Common myeloid progenitor, CD34-positive (primary cell): ENCODE measurements at regions not wholly inside any gene's neighbourhood (a gene's known extent, or its start where the extent isn't known, plus 50 kb on each side); places are given as distances from the start of the nearest gene placed in this dataset.
"Not testable (repeated sequence)": the region's sequence is repeated elsewhere in the genome, so short reads cannot be mapped to it uniquely, and the experiment has no call there.

ENCODE experiments used
- CTCF ChIA-PET: fragments of 350-600 bp; sonication (Branson Sonifier 250); formaldehyde crosslinking; loops from one replicate; lab custom pipeline; 2021; ENCODE audit warnings: antibody characterized with exemption; lab: Charles Lee
- POLR2A ChIA-PET: fragments of 350-600 bp; sonication (Branson Sonifier 250); formaldehyde crosslinking; loops from one replicate; lab custom pipeline; 2021; ENCODE audit warnings: antibody characterized with exemption; lab: Charles Lee
- DNase-seq, 3 donors: peaks; one replicate each; pipeline versions ENCODE4 v3.0.0 to v3.0.0-alpha.2; 2013
- H3K27ac ChIP-seq, 2 experiments: 1 replicate in 1 of 2; 2 replicates in 1 of 2; pipeline ENCODE4 v1.7.0; 2013; ENCODE audit warnings: inconsistent platforms in 2 of 2, low read length in 2 of 2, mild to moderate bottlenecking in 2 of 2, low read depth in 1 of 2, moderate library complexity in 1 of 2; ENCODE audit not compliant: severe bottlenecking in 2 of 2, insufficient read depth in 1 of 2, poor library complexity in 1 of 2
- H3K27me3 ChIP-seq, 5 experiments: replicated peaks in 2 of 5; 1 replicate in 3 of 5; 2 replicates in 2 of 5; pipeline versions ENCODE4 v1.6.1 to v1.7.0; 2013; ENCODE audit warnings: low read length in 4 of 5, mild to moderate bottlenecking in 2 of 5, moderate library complexity in 2 of 5, inconsistent platforms in 1 of 5; ENCODE audit not compliant: insufficient read depth in 5 of 5, control insufficient read depth in 4 of 5
- H3K36me3 ChIP-seq, 4 experiments: 1 replicate in 2 of 4; 2 replicates in 2 of 4; pipeline versions ENCODE4 v1.6.1 to v1.7.0; 2013; ENCODE audit warnings: low read length in 3 of 4, control low read depth in 1 of 4, mild to moderate bottlenecking in 1 of 4; ENCODE audit not compliant: control insufficient read depth in 4 of 4, insufficient read depth in 4 of 4
- H3K4me1 ChIP-seq, 4 experiments: 1 replicate in 3 of 4; 2 replicates in 1 of 4; pipeline versions ENCODE4 v1.6.1 to v1.7.1; 2013; ENCODE audit warnings: low read length in 3 of 4, mild to moderate bottlenecking in 3 of 4, control low read depth in 1 of 4, inconsistent platforms in 1 of 4, moderate library complexity in 1 of 4; ENCODE audit not compliant: control insufficient read depth in 4 of 4, insufficient read depth in 4 of 4; ENCODE audit errors: control extremely low read depth in 1 of 4
- H3K4me3 ChIP-seq, 7 experiments: 1 replicate in 4 of 7; 2 replicates in 3 of 7; pipeline versions ENCODE4 v1.5.1 to v1.7.0; 2013; ENCODE audit warnings: mild to moderate bottlenecking in 7 of 7, low read length in 6 of 7, moderate library complexity in 6 of 7, inconsistent platforms in 2 of 7, low read depth in 2 of 7, control low read depth in 1 of 7; ENCODE audit not compliant: insufficient read depth in 4 of 7, control insufficient read depth in 1 of 7; ENCODE audit errors: extremely low read depth in 1 of 7
- H3K9me3 ChIP-seq, 5 experiments: 1 replicate in 4 of 5; 2 replicates in 1 of 5; pipeline versions ENCODE4 v1.6.1 to v1.7.1; 2013; ENCODE audit warnings: low read length in 4 of 5, mild to moderate bottlenecking in 2 of 5, inconsistent platforms in 1 of 5, low read depth in 1 of 5, moderate library complexity in 1 of 5; ENCODE audit not compliant: control insufficient read depth in 4 of 5, insufficient read depth in 2 of 5; ENCODE audit errors: control extremely low read depth in 1 of 5
- WGBS: methylation state at CpG from one replicate; pipeline ENCODE4 v1.1.5; 2013; ENCODE audit not compliant: insufficient coverage; 5-methylcytosine and 5-hydroxymethylcytosine counted together

GRCh38 chr14:105700622-105701288 lies 174.4 kb downstream of the TMEM121 start:
- Histone ChIP-seq H3K9me3 (no peaks in the 10 kb centered on the region), H3K36me3 (no peaks in the 10 kb centered on the region), H3K27ac (no peak overlapping the region), H3K4me3 (no peak overlapping the region), H3K27me3 (no peaks in the 10 kb centered on the region), H3K4me1 (peaks cover 0 to 9% (median 2%) of the 10 kb centered on the region in 4 experiments)
- no peak for DNase-seq
- POLR2A ChIA-PET: no interaction called here
- CTCF ChIA-PET: no interaction called here
- 91% methylated on average over 3 of the region's 7 CpGs for WGBS

DNA sequence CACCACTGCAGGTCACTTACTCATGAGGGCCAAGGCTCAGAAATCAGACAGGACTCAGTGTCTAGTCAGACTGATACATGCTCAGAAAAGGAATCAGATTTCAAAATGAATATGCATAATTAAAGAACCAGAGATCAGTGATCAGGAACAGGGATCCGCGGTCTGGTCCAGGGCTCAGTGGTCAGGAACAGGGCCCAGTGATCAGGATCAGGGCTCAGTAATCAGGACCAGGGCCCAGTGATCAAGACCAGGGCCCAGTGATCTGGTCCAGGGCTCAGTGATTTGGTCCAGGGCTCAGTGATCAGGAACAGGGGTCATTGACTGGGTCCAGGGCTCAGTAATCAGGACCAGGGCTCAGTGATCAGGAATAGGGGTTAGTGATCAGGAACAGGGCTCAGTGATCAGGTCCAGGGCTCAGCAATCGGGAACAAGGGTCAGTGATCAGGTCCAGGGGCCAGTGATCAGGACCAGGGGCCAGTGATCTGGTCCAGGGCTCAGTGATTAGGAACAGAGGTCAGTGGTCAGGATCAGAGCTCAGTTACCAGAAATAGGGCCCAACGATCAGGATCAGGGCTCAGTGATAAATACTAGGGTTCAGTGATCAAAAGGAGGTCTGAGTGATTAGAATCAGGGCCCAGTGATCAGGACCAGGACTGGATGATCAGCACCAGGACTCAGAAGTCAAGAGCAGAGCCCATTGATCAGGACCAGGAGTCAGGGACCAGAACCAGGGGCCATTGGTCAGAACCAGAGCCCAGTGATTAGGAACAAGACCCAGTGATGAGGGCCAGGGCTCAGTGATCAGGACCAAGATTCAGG lies 175.3 kb downstream of the TMEM121 start:
- no peak for DNase-seq
- Histone ChIP-seq H3K4me3 (no peak overlapping the region), H3K36me3 (no peaks in the 10 kb centered on the region), H3K4me1 (peaks cover 0 to 9% (median 6%) of the 10 kb centered on the region in 4 experiments), H3K27me3 (no peaks in the 10 kb centered on the region), H3K9me3 (no peaks in the 10 kb centered on the region), H3K27ac (no peak overlapping the region)
- 94% methylated on average over 2 of the region's 4 CpGs for WGBS
- POLR2A ChIA-PET: no interaction called here
- CTCF ChIA-PET: no interaction called here

DNA sequence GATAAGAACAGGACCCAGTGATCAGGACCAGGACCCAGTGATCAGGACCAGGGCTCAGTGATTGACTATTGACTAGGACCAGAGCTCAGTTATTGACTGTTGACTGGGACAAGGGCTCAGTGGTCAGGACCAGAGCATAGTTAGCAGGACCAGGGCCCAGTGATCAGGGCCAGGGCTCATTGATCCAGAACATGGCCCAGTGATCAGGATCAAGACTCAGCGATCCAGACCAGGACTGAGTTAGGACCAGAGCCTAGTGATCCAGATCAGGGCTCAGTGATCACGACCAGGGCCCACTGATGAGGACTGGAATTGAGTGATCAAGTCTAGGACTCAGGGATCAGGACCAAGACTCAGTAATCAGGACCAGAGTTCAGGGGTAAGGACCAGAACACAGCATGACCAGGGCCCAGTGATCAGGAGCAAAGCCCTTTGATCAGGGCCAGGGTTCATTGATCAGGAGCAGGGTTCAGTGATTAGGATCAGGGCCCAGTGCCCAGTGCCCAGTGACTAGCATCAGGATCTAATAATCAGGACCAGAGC lies 176.0 kb downstream of the TMEM121 start:
- POLR2A ChIA-PET: interaction anchor here (0.6 kb wide), 1 partner anchor 61 kb away, joined by 8 read pairs; no protein-coding TSS in a partner anchor
- no peak for DNase-seq
- CTCF ChIA-PET: no interaction called here
- no peaks in the 10 kb centered on the region for H3K36me3 ChIP-seq
- WGBS: 100% methylated on average over 2 of the region's 2 CpGs
- no peaks in the 10 kb centered on the region for H3K27me3 ChIP-seq
- H3K9me3 ChIP-seq: no peaks in the 10 kb centered on the region
- H3K4me1 ChIP-seq: peaks cover 0 to 9% (median 6%) of the 10 kb centered on the region in 4 experiments
- no peak overlapping the region for H3K4me3 ChIP-seq
- no peak overlapping the region for H3K27ac ChIP-seq

- H3K36me3 ChIP-seq, H3K27ac ChIP-seq, H3K9me3 ChIP-seq, POLR2A ChIA-PET, H3K4me3 ChIP-seq, CTCF ChIA-PET, H3K27me3 ChIP-seq, H3K4me1 ChIP-seq, DNase-seq: not testable (repeated sequence)
- 90% methylated on average over 6 of the region's 8 CpGs for WGBS
Measured at GRCh38 chr14:105703044-105703665, 176.8 kb downstream of the TMEM121 start.

DNA sequence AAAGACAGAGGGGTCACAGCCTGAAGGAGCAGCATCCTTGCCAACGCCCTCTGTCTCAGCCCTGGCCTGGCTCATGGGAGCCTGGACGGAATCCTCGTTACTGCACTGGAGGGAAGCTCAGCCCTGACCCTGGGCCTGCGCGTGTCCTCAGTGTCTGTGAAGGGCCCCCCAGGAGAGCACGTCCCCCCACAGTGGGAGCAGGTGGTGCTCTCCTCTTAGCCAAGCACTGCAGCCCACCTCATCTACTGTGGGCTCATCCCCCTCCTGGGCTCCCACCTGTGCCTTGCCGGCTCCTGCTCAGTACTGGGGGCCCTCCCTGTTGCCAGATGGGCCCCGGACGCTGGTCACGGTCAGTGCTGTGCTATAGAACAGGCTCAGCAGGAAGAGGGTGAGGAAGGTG lies 177.7 kb downstream of the TMEM121 start:
- DNase-seq, H3K4me1 ChIP-seq, H3K36me3 ChIP-seq, H3K27ac ChIP-seq, H3K9me3 ChIP-seq, H3K27me3 ChIP-seq, POLR2A ChIA-PET, H3K4me3 ChIP-seq, CTCF ChIA-PET: not testable (repeated sequence)
- no CpG with 5 or more reads among the region's 10 CpGs for WGBS

- H3K9me3 ChIP-seq, H3K27me3 ChIP-seq, H3K27ac ChIP-seq, DNase-seq, H3K4me3 ChIP-seq, H3K36me3 ChIP-seq, CTCF ChIA-PET, H3K4me1 ChIP-seq, POLR2A ChIA-PET: not testable (repeated sequence)
- 89% methylated on average over 2 of the region's 10 CpGs for WGBS
Measured at GRCh38 chr14:105704492-105704891, 178.1 kb downstream of the TMEM121 start.

DNA sequence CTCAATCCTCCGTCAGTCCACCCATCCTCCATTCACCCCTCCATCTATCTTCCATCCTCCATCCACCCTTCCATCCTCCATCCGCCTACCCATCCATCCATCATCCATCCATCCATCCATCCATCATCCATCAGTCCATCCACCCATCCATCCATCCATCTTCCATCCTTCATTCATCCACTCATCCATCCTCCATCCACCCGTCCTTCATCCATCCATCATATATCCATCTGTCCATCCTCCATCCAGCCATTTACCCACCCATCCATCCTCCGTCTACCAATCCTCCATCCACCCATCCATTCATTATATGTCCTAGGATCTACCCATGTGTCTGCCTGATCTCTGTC lies 179.1 kb downstream of the TMEM121 start:
- DNase-seq, H3K4me3 ChIP-seq, CTCF ChIA-PET, H3K27ac ChIP-seq, H3K9me3 ChIP-seq, H3K4me1 ChIP-seq, H3K36me3 ChIP-seq, POLR2A ChIA-PET, H3K27me3 ChIP-seq: not testable (repeated sequence)
- 100% methylated on average over 4 of the region's 4 CpGs for WGBS
